K562 (cell line): ENCODE measurements at regions not wholly inside any gene's neighbourhood (a gene's known extent, or its start where the extent isn't known, plus 50 kb on each side); places are given as distances from the start of the nearest gene placed in this dataset.

Source experiments
- ATAC-seq: fragments of 200-7000 bp; cut with Tn5 transposase; 3 replicates; pipeline ENCODE4 v1.9.1; 2020; ENCODE audit warnings: moderate library complexity
- BruUV-seq: library from RNA; stranded (reverse); fragments of 400-500 nt; replicated peaks from 2 replicates; lab custom pipeline; 2021; lab: Mats Ljungman, UMichigan
- CTCF ChIA-PET: fragments of 300-600 bp; formaldehyde crosslinking; extraction: SDS; loops from one replicate; lab custom pipeline; 2021; ENCODE audit warnings: low intra/inter-chr PET ratio; lab: Yijun Ruan, JAX
- POLR2A ChIA-PET: fragments of 300-600, 350-650 bp; sonication (Branson Sonifier 250); formaldehyde crosslinking; extraction: SDS; loops from one replicate; lab custom pipeline; 2021; ENCODE audit warnings: antibody characterized with exemption, inconsistent platforms; lab: Yijun Ruan, JAX
- DNase-seq, 4 experiments: peaks; one replicate each; pipeline versions ENCODE4 v3.0.0 to v3.0.0-alpha.2; 2011 to 2018; ENCODE audit warnings: low spot score in 3 of 4, mixed read lengths in 3 of 4; ENCODE audit errors: extremely low read depth in 1 of 4
- FAIRE-seq: peaks from 2 replicates; lab custom pipeline; 2011; peaks lifted over from hg19 to GRCh38; lab: Jason Lieb, UNC
- H2AFZ ChIP-seq: 2 replicates; pipeline ENCODE4 v1.6.0; 2011; ENCODE audit warnings: low read depth, low read length, control low read depth, inconsistent platforms
- H3K27ac ChIP-seq: fragments of 200-600 bp; 3 replicates; pipeline ENCODE4 v1.8.0; 2011; ENCODE audit warnings: low read depth, mild to moderate bottlenecking, control low read depth, inconsistent platforms, low read length, moderate library complexity, mixed read lengths; ENCODE audit errors: extremely low read depth
- H3K27me3 ChIP-seq, 2 experiments: fragments of 300-600 bp in 1 of 2; 2 replicates in 1 of 2; 3 replicates in 1 of 2; pipeline versions ENCODE4 v1.6.0 to v1.8.0; 2011; ENCODE audit warnings: inconsistent platforms in 2 of 2, low read length in 2 of 2, mild to moderate bottlenecking in 1 of 2, mixed read lengths in 1 of 2, moderate library complexity in 1 of 2; ENCODE audit not compliant: control insufficient read depth in 2 of 2, insufficient read depth in 2 of 2
- H3K36me3 ChIP-seq: fragments of 300-600 bp; 3 replicates; pipeline ENCODE4 v1.8.0; 2011; ENCODE audit warnings: mild to moderate bottlenecking, low read length, inconsistent platforms; ENCODE audit not compliant: control insufficient read depth, insufficient read depth
- H3K4me1 ChIP-seq, 2 experiments: fragments of 200-600 bp in 1 of 2; replicated peaks in 1 of 2; 2 replicates in 1 of 2; 3 replicates in 1 of 2; pipeline versions ENCODE4 v1.5.1 to v1.8.0; 2011; ENCODE audit warnings: inconsistent platforms in 2 of 2, low read length in 2 of 2, mild to moderate bottlenecking in 1 of 2, mixed read lengths in 1 of 2, moderate library complexity in 1 of 2; ENCODE audit not compliant: control insufficient read depth in 2 of 2, insufficient read depth in 2 of 2
- H3K4me2 ChIP-seq: 2 replicates; pipeline ENCODE4 v1.6.1; 2011; ENCODE audit warnings: low read length, control low read depth, inconsistent platforms, mixed read lengths; ENCODE audit not compliant: insufficient read depth
- H3K4me3 ChIP-seq: fragments of 200-600 bp; sonication (generic), shearing (Covaris generic); 2 replicates; pipeline ENCODE4 v1.5.1; 2016; ENCODE audit warnings: control low read depth, inconsistent platforms
- H3K79me2 ChIP-seq: fragments of 200-600 bp; 3 replicates; pipeline ENCODE4 v1.8.0; 2011; ENCODE audit warnings: low read length, inconsistent platforms; ENCODE audit not compliant: control insufficient read depth, insufficient read depth
- H3K9ac ChIP-seq, 2 experiments: 2 replicates each; pipeline versions ENCODE4 v1.6.0 to v1.6.1; 2011; ENCODE audit warnings: low read depth in 2 of 2, low read length in 2 of 2, control low read depth in 1 of 2, inconsistent platforms in 1 of 2, mild to moderate bottlenecking in 1 of 2, mixed read lengths in 1 of 2; ENCODE audit not compliant: insufficient read depth in 1 of 2
- H3K9me1 ChIP-seq: one replicate; pipeline ENCODE4 v1.6.0; 2011; ENCODE audit warnings: inconsistent platforms, mild to moderate bottlenecking, low read length, moderate library complexity; ENCODE audit not compliant: control insufficient read depth, insufficient read depth
- H3K9me3 ChIP-seq: replicated peaks from 2 replicates; pipeline ENCODE4 v1.5.1; 2011; ENCODE audit warnings: low read depth, low read length, inconsistent platforms; ENCODE audit not compliant: control insufficient read depth, insufficient read depth
- H4K20me1 ChIP-seq: replicated peaks from 2 replicates; pipeline ENCODE4 v1.6.1; 2011; ENCODE audit warnings: low read length, inconsistent platforms, mixed read lengths; ENCODE audit not compliant: control insufficient read depth, insufficient read depth
- ARID2 ChIP-seq: fragments of 450-650 bp; IDR thresholded peaks from 2 replicates; pipeline ENCODE4 v1.6.1; 2017; ENCODE audit warnings: antibody characterized with exemption, mild to moderate bottlenecking
- BRCA1 ChIP-seq, 2 experiments: fragments of 450-650 bp in 1 of 2; sonication (generic) in 1 of 2; formaldehyde crosslinking in 1 of 2; IDR thresholded peaks; 2 replicates each; pipeline versions ENCODE4 v1.5.0 to v1.6.1; 2017 to 2020; ENCODE audit warnings: mild to moderate bottlenecking in 1 of 2, missing genetic modification reagents in 1 of 2
- CHD4 ChIP-seq: fragments of 200-600 bp; sonication (generic); IDR thresholded peaks from 3 replicates; pipeline ENCODE4 v1.6.1; 2012; ENCODE audit warnings: low read depth, mild to moderate bottlenecking, mixed read lengths, low read length, inconsistent platforms; ENCODE audit not compliant: insufficient read depth, insufficient replicate concordance, poor library complexity, severe bottlenecking
- COPS2 ChIP-seq: fragments of 450-650 bp; conservative IDR thresholded peaks from 2 replicates; pipeline ENCODE4 v1.6.1; 2016; ENCODE audit warnings: mild to moderate bottlenecking, moderate library complexity
- GABPB1 ChIP-seq: sonication (generic); formaldehyde crosslinking; IDR thresholded peaks from 2 replicates; pipeline ENCODE4 v1.8.0; 2022; ENCODE audit warnings: mild to moderate bottlenecking, missing genetic modification reagents
- KLF13 ChIP-seq: fragments of 450-650 bp; IDR thresholded peaks from 2 replicates; pipeline ENCODE4 v1.6.1; 2016; ENCODE audit warnings: missing genetic modification characterization, low read depth, mild to moderate bottlenecking, missing compliant biosample characterization, moderate library complexity, borderline replicate concordance
- MAFG ChIP-seq: fragments of 450-650 bp; conservative IDR thresholded peaks from 2 replicates; pipeline ENCODE4 v1.6.1; 2016; ENCODE audit warnings: missing genetic modification characterization, missing compliant biosample characterization
- PHB2 ChIP-seq: fragments of 450-650 bp; IDR thresholded peaks from 2 replicates; pipeline ENCODE4 v1.6.1; 2017; ENCODE audit warnings: low read depth
- TAF7 ChIP-seq: fragments of 450-650 bp; IDR thresholded peaks from 2 replicates; pipeline ENCODE4 v1.6.1; 2016; ENCODE audit warnings: missing genetic modification characterization, missing compliant biosample characterization
- TOE1 ChIP-seq, 2 experiments: fragments of 450-650 bp in 1 of 2; sonication (generic) in 1 of 2; formaldehyde crosslinking in 1 of 2; IDR thresholded peaks; 2 replicates each; pipeline versions ENCODE4 v1.7.1 to v1.8.0; 2016 to 2022; ENCODE audit warnings: borderline replicate concordance in 2 of 2, mild to moderate bottlenecking in 2 of 2, antibody characterized with exemption in 1 of 2, inconsistent platforms in 1 of 2, low read depth in 1 of 2, missing genetic modification reagents in 1 of 2, moderate library complexity in 1 of 2
- ZNF232 ChIP-seq: sonication (generic); formaldehyde crosslinking; IDR thresholded peaks from 2 replicates; pipeline ENCODE4 v1.8.0; 2022; ENCODE audit warnings: mild to moderate bottlenecking, missing genetic modification reagents
- ZNF445 ChIP-seq: fragments of 250-450 bp; sonication (Bioruptor Pico); IDR thresholded peaks from 2 replicates; pipeline ENCODE4 v1.4.0; 2020; ENCODE audit warnings: low read depth, mild to moderate bottlenecking, moderate library complexity
- ZSCAN32 ChIP-seq: fragments of 450-650 bp; formaldehyde crosslinking; IDR thresholded peaks from 2 replicates; pipeline ENCODE4 v1.4.0; 2020; ENCODE audit warnings: mild to moderate bottlenecking, moderate library complexity
- in situ Hi-C: fragments of 300-500 bp; cut with MboI; formaldehyde crosslinking; loops from 4 replicates; pipeline ENCODE4 v1.15.0; 2018; ENCODE audit warnings: inconsistent platforms, mixed read lengths
- intact Hi-C: fragments of 100-400 bp; cut with micrococcal nuclease; formaldehyde crosslinking; loops from 2 replicates; pipeline ENCODE4 v1.14.2; 2022
- TF ChIP-seq, protein P1 (sequence below), 2 experiments: IDR thresholded peaks; 2 replicates each; pipeline ENCODE4 v1.6.1; 2011; ENCODE audit warnings: borderline replicate concordance in 1 of 2, control low read depth in 1 of 2, low read depth in 1 of 2, low read length in 1 of 2, mild to moderate bottlenecking in 1 of 2, mixed read lengths in 1 of 2, moderate library complexity in 1 of 2; ENCODE audit not compliant: insufficient read depth in 1 of 2, insufficient read length in 1 of 2, poor library complexity in 1 of 2, severe bottlenecking in 1 of 2; ENCODE audit errors: extremely low read depth in 1 of 2
- TF ChIP-seq, protein P2 (sequence below): sonication (generic); formaldehyde crosslinking; IDR thresholded peaks from 2 replicates; pipeline ENCODE4 v1.8.1; 2023; ENCODE audit warnings: mild to moderate bottlenecking, missing genetic modification reagents
- TF ChIP-seq, protein P3 (sequence below): IDR thresholded peaks from 2 replicates; pipeline ENCODE4 v1.6.1; 2011; ENCODE audit not compliant: insufficient read length; ENCODE audit errors: extremely low read depth

DNA sequence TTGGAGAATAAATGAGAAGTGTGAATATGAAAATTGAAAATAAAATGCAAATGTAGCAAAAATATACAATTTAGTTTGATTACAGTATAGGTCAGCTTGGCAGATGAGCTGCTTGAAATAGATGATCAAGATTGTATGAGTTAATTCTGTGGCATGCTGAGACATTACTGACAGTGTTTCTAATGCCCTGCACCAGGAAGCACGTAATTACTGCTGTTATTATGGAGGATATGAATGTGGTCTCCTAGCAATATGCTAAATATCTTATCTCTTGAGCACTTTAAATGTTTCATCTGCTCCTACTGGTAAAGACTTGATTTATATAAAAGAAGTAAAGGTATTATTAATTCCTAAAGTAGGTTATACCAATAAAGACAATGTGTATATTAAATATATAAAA is 1015.5 kb downstream of the PLOD2 start (continued):
- TF ChIP-seq, protein P1, sequence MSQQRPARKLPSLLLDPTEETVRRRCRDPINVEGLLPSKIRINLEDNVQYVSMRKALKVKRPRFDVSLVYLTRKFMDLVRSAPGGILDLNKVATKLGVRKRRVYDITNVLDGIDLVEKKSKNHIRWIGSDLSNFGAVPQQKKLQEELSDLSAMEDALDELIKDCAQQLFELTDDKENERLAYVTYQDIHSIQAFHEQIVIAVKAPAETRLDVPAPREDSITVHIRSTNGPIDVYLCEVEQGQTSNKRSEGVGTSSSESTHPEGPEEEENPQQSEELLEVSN (IDR thresholded peaks at IDR 0.05; ENCODE audit: borderline replicate concordance in 1 of 2, extremely low read depth in 1 of 2, insufficient read depth in 1 of 2, insufficient read length in 1 of 2, low read depth in 1 of 2, low read length in 1 of 2, poor library complexity in 1 of 2, severe bottlenecking in 1 of 2): no peak
- no peak for TF ChIP-seq COPS2
- no peak for TF ChIP-seq MAFG (tag)
- TF ChIP-seq ZNF232: no peak
- no peak for TF ChIP-seq ARID2

DNA sequence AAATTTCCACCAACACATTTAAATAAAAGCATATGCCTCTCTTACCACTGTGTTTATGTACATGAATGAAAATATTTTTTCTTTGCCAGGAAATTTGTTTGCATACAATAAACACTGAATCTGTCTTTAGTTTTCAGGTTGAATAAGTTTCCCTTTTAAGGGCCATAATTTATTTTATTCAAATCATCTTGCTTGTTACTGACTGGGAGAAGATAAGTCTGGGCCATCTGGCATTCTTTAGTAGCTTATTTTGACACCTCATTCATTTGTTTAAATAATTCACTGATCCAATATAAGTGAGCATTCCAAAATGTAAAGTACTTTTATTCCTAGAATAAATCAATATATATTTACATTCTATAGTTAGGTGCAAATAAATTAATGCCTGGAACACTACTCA is 1001.3 kb downstream of the PLOD2 start:
- BruUV-seq: no TSS peak
- Histone ChIP-seq H3K9me1 (no peaks in the 10 kb centered on the region), H3K79me2 (no peaks in the 10 kb centered on the region), H3K4me2 (no peak overlapping the region), H3K4me1 (no peaks in the 10 kb centered on the region), H3K9me3 (no peaks in the 10 kb centered on the region), H4K20me1 (no peaks in the 10 kb centered on the region), H3K27ac (no peak overlapping the region), H3K9ac (no peak overlapping the region), H3K4me3 (no peak overlapping the region), H3K36me3 (no peaks in the 10 kb centered on the region), H2AFZ (no peak overlapping the region), H3K27me3 (no peaks in the 10 kb centered on the region)
- FAIRE-seq (no peak), DNase-seq (no peak), ATAC-seq (no peak)
- POLR2A ChIA-PET: no interaction called here
- CTCF ChIA-PET: no interaction called here
- intact Hi-C loops: no loop called here
- in situ Hi-C loops: no loop called here
- TF ChIP-seq GABPB1 (CRISPR knock-in tag): no peak
- TF ChIP-seq, protein P2, sequence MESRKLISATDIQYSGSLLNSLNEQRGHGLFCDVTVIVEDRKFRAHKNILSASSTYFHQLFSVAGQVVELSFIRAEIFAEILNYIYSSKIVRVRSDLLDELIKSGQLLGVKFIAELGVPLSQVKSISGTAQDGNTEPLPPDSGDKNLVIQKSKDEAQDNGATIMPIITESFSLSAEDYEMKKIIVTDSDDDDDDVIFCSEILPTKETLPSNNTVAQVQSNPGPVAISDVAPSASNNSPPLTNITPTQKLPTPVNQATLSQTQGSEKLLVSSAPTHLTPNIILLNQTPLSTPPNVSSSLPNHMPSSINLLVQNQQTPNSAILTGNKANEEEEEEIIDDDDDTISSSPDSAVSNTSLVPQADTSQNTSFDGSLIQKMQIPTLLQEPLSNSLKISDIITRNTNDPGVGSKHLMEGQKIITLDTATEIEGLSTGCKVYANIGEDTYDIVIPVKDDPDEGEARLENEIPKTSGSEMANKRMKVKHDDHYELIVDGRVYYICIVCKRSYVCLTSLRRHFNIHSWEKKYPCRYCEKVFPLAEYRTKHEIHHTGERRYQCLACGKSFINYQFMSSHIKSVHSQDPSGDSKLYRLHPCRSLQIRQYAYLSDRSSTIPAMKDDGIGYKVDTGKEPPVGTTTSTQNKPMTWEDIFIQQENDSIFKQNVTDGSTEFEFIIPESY: no peak
- TF ChIP-seq BRCA1 (IDR thresholded peaks at IDR 0.05): no peak
- no peak for TF ChIP-seq BRCA1 (CRISPR knock-in tag; IDR thresholded peaks at IDR 0.05)
- TF ChIP-seq KLF13 (tag): no peak
- TF ChIP-seq, protein P3, sequence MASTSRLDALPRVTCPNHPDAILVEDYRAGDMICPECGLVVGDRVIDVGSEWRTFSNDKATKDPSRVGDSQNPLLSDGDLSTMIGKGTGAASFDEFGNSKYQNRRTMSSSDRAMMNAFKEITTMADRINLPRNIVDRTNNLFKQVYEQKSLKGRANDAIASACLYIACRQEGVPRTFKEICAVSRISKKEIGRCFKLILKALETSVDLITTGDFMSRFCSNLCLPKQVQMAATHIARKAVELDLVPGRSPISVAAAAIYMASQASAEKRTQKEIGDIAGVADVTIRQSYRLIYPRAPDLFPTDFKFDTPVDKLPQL: no peak
- TF ChIP-seq CHD4: no peak
- no peak for TF ChIP-seq ZSCAN32 (CRISPR knock-in tag)
- TF ChIP-seq TOE1 (IDR thresholded peaks at IDR 0.05; ENCODE audit: borderline replicate concordance): no peak
- TF ChIP-seq TOE1 (CRISPR knock-in tag; IDR thresholded peaks at IDR 0.05; ENCODE audit: borderline replicate concordance, low read depth): no peak
- no peak for TF ChIP-seq ZNF445 (CRISPR knock-in tag)
- no peak for TF ChIP-seq PHB2
- TF ChIP-seq TAF7 (tag): no peak
